Loucy (cell line): ENCODE measurements at regions not wholly inside any gene's neighbourhood (a gene's known extent, or its start where the extent isn't known, plus 50 kb on each side); places are given as distances from the start of the nearest gene placed in this dataset.

Experiments
- CTCF ChIP-seq: fragments of 200-600 bp; sonication (generic); conservative IDR thresholded peaks from 2 replicates; pipeline ENCODE4 v1.5.1; 2014; ENCODE audit warnings: mild to moderate bottlenecking, antibody characterized with exemption, low read length
- EZH2phosphoT487 ChIP-seq: fragments of 200-600 bp; IDR thresholded peaks from 2 replicates; pipeline ENCODE4 v1.6.1; 2018; ENCODE audit warnings: antibody characterized with exemption, mild to moderate bottlenecking, moderate library complexity, borderline replicate concordance

- TF ChIP-seq CTCF (no peak), EZH2phosphoT487 (no peak)
These were observed 325.2 kb downstream of the MFSD1 start for GRCh38 chr3:159127021-159127392.
